Calu3 (cell line): ENCODE measurements at regions not wholly inside any gene's neighbourhood (a gene's known extent, or its start where the extent isn't known, plus 50 kb on each side); places are given as distances from the start of the nearest gene placed in this dataset.

Experiments
- BruUV-seq: library from RNA; stranded (reverse); fragments of 400-500 nt; replicated peaks from 2 replicates; lab custom pipeline; 2021; lab: Mats Ljungman, UMichigan
- CTCF ChIA-PET: fragments of 300-600 bp; sonication (Branson Sonifier 250); formaldehyde crosslinking; loops from one replicate; lab custom pipeline; 2022; ENCODE audit warnings: antibody characterized with exemption; lab: Charles Lee
- DNase-seq: peaks from one replicate; pipeline ENCODE4 v3.0.0; 2022
- H3K27ac Mint-ChIP-seq: one replicate; pipeline ENCODE4 v1.8.0; 2022; ENCODE audit warnings: mixed read lengths; ENCODE audit not compliant: unreplicated experiment
- H3K27me3 Mint-ChIP-seq: one replicate; pipeline ENCODE4 v1.8.0; 2022; ENCODE audit warnings: mixed read lengths; ENCODE audit not compliant: unreplicated experiment
- H3K36me3 Mint-ChIP-seq: one replicate; pipeline ENCODE4 v1.8.0; 2022; ENCODE audit warnings: mild to moderate bottlenecking, moderate library complexity, mixed read lengths; ENCODE audit not compliant: insufficient read depth, unreplicated experiment
- H3K4me1 Mint-ChIP-seq: one replicate; pipeline ENCODE4 v1.8.0; 2022; ENCODE audit warnings: mild to moderate bottlenecking, low read depth, mixed read lengths; ENCODE audit not compliant: unreplicated experiment
- H3K4me3 Mint-ChIP-seq: one replicate; pipeline ENCODE4 v1.8.0; 2022; ENCODE audit warnings: mild to moderate bottlenecking, low read depth, moderate library complexity, mixed read lengths; ENCODE audit not compliant: unreplicated experiment
- H3K9me3 Mint-ChIP-seq: one replicate; pipeline ENCODE4 v1.8.0; 2022; ENCODE audit warnings: low read depth, mixed read lengths; ENCODE audit not compliant: unreplicated experiment
- CTCF ChIP-seq: fragments of 200-600 bp; IDR thresholded peaks from one replicate; pipeline ENCODE4 v1.8.0; 2022; ENCODE audit warnings: antibody characterized with exemption; ENCODE audit not compliant: unreplicated experiment
- intact Hi-C: fragments of 100-400 bp; cut with micrococcal nuclease; formaldehyde crosslinking; loops from one replicate; pipeline ENCODE4 v1.10.0; 2022; ENCODE audit not compliant: unreplicated experiment

DNA sequence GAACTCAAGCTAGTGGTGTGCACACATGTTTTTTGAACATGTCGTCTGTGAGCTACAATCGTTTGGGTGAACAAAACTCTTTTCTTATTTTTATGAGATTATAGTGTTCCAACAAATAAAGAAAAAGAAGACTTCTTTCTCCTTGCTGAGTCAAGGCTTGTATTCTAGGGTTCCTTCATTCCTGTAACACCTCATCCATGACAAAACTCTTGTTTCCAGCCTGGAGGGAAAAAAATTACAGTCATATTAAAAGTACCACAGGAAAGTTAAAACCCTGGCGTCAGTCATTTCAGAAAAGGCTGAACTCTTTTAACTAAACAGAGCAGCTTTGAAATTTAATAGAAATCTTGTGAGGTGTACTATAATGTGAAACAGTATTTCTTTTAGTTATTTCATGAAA lies 79.2 kb upstream of the BOD1L1 start:
- peaks cover 24% of the 10 kb centered on the region for H3K36me3 Mint-ChIP-seq
- CTCF ChIA-PET = no interaction called here
- BruUV-seq = no TSS peak
- no peaks in the 10 kb centered on the region for H3K27me3 Mint-ChIP-seq
- peaks cover 14% of the 10 kb centered on the region for H3K4me1 Mint-ChIP-seq
- peak overlapping the region; percentile 85 for H3K27ac Mint-ChIP-seq
- TF ChIP-seq CTCF = no peak
- DNase-seq = no peak
- no peak overlapping the region for H3K4me3 Mint-ChIP-seq
- no peaks in the 10 kb centered on the region for H3K9me3 Mint-ChIP-seq
- intact Hi-C loops = no loop called here

GRCh38 chr4:13710246-13710885 lies 82.8 kb upstream of the BOD1L1 start:
- BruUV-seq = no TSS peak
- Mint-ChIP-seq H3K36me3 (no peaks in the 10 kb centered on the region), H3K27ac (no peak overlapping the region), H3K9me3 (no peaks in the 10 kb centered on the region), H3K4me3 (no peak overlapping the region), H3K4me1 (no peaks in the 10 kb centered on the region), H3K27me3 (no peaks in the 10 kb centered on the region)
- DNase-seq = no peak
- TF ChIP-seq CTCF = no peak
- CTCF ChIA-PET = no interaction called here
- intact Hi-C loops = no loop called here

DNA sequence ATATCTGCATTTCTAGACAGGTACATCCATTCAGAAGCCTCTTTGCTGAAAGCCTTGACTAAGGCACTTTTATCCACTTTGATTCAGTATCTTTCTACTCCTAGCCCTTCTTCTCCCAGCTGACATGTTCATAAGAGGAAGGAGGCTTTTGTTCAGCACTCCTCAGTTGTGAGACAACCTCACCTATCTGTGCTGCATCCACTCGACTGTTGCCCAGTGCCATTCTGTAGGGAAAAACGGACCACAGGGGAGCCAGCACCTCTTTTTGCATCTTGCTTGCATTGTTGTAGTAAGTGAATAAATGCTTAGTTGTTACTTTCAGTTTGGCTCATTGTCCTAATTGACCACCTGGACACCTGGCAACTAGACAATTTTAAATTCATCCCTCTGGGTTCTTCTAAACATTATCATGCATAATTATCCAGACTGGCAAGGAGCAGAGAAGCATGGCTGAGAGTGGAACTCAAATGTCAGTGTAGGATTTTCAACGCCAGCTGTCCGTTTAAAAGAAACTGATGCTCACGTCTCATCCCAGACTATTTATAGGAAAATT lies 83.8 kb upstream of the BOD1L1 start:
- Mint-ChIP-seq H3K27ac (no peak overlapping the region), H3K4me1 (no peaks in the 10 kb centered on the region), H3K36me3 (no peaks in the 10 kb centered on the region), H3K4me3 (no peak overlapping the region), H3K9me3 (no peaks in the 10 kb centered on the region), H3K27me3 (no peaks in the 10 kb centered on the region)
- TF ChIP-seq CTCF = no peak
- intact Hi-C loops = no loop called here
- BruUV-seq = no TSS peak
- DNase-seq = no peak
- CTCF ChIA-PET = no interaction called here

- CTCF ChIA-PET = no interaction called here
- BruUV-seq = no TSS peak
- DNase-seq = no peak
- H3K9me3 Mint-ChIP-seq = no peaks in the 10 kb centered on the region
- no peak overlapping the region for H3K27ac Mint-ChIP-seq
- no peak overlapping the region for H3K4me3 Mint-ChIP-seq
- no peak for TF ChIP-seq CTCF
- H3K36me3 Mint-ChIP-seq = no peaks in the 10 kb centered on the region
- intact Hi-C loops = no loop called here
- no peaks in the 10 kb centered on the region for H3K27me3 Mint-ChIP-seq
- H3K4me1 Mint-ChIP-seq = no peaks in the 10 kb centered on the region
Measured at GRCh38 chr4:13721894-13722293, 94.4 kb upstream of the BOD1L1 start.
